ENCODE measurements at regions not wholly inside any gene's neighbourhood (a gene's known extent, or its start where the extent isn't known, plus 50 kb on each side); places are given as distances from the start of the nearest gene placed in this dataset.

- DNase-seq (ENCODE audit: low spot score): no peak
Measured at GRCh38 chr15:25508369-25509002, 69.7 kb upstream of the UBE3A start.

GRCh38 chr15:25504307-25504706, 65.5 kb upstream of the UBE3A start:
- DNase-seq (ENCODE audit: low spot score): no peak

GRCh38 chr15:25501828-25502446, 63.1 kb upstream of the UBE3A start:
- peak; percentile 40 for DNase-seq (ENCODE audit: low spot score)

DNA sequence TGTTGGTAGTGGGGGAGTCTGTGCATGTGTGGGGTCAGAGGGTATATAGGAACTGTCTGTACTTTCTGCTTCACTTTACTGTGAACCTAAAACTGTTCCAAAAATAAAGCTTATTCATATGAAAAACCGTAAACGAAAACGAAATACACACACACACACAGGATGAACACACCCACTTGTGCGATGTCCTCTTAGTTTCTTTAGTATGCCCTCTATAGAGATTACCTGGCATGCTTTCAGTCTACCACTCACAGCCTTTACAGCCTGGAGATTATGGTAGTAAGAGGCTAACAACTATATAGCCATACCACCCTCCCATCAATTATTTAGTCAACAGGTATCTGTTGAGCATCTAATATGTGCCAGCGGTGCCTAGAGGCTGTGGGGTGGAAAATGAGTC, 60.0 kb upstream of the UBE3A start:
- no peak for DNase-seq (ENCODE audit: low spot score)

GRCh38 chr15:25497934-25498333, 59.1 kb upstream of the UBE3A start:
- DNase-seq (ENCODE audit: low spot score): no peak

DNA sequence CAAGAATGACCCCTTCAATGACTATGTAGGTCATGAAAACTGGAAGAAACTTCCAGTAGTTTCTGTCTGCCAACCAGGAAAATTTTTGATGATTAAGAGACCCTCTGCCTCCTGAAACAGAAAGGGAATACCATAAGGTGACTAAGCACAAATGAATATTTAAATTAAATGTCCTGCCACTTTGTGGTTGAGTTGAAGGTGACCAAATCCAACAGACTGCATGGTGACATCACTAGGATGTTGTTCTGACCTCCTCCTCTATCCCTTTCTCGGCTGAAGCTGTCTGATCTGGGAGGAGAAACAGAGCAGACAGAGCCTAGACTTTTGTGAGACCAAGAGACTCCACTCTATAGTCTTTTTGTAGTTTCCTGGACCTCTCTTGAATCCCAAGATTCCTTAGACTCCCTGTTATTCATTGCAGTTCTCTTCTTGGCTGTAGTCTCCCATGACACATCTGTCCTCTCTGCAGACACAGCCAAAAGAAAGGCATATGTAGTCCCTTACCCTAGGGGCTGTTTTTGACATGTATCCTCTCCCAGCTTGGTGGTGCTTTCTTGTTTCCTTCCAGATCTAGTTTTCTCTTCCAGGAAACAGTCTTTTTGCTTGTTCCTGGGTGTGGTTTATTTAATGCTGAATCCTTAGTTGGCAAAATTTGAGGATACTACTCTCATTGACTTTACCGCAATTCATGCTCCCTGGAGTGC, 55.2 kb upstream of the UBE3A start:
- no peak for DNase-seq (ENCODE audit: low spot score)

- DNase-seq (ENCODE audit: low spot score): no peak
Measured at GRCh38 chr15:25492315-25492714, 53.5 kb upstream of the UBE3A start.

Measured in mucosa of gallbladder (tissue), 1 donor.